HG03558 (cell line): ENCODE measurements at regions not wholly inside any gene's neighbourhood (a gene's known extent, or its start where the extent isn't known, plus 50 kb on each side); places are given as distances from the start of the nearest gene placed in this dataset.
"Not testable (repeated sequence)": the region's sequence is repeated elsewhere in the genome, so short reads cannot be mapped to it uniquely, and the experiment has no call there.

ENCODE experiments used
- ATAC-seq: cut with Tn5 transposase; IDR thresholded peaks from one replicate; pipeline ENCODE4 v1.9.1; 2021; ENCODE audit warnings: moderate number of reproducible peaks; ENCODE audit not compliant: unreplicated experiment; ENCODE audit errors: extremely low read depth

DNA sequence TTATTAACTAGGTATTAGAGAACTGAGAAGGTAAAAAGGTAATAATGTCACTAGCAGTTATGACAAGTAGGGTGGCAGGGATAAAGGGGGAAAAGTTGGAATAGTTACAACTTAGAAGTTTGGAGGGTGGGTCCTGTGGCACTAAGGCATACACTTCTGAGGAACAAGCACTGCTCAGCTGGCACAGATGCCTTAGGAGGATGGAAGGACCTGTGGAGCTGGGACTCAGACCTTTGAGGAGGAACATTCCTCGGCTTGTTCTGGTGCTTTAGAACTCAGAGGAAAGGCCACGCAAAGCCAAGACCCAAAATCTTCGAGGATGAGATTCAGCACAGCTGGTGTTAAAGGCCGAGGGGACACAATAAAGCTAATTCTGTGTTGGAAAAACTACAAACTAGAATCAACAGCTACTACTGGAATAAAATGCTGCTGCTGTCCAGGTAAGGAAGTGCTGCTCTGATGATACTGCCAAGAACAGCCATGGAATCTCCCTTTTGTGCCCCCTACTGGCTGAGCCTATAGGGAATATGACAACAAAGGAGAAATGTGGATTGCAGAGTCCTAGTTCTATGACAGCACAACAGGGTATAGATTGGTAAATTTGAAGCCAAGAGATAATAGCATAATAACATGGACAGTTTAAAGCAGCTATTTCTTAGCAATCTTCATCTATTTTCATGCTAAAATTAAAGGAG, 126.7 kb downstream of the SLC25A46 start:
- no peak for ATAC-seq

GRCh38 chr5:110869927-110870326, 131.1 kb downstream of the SLC25A46 start:
- no peak for ATAC-seq

DNA sequence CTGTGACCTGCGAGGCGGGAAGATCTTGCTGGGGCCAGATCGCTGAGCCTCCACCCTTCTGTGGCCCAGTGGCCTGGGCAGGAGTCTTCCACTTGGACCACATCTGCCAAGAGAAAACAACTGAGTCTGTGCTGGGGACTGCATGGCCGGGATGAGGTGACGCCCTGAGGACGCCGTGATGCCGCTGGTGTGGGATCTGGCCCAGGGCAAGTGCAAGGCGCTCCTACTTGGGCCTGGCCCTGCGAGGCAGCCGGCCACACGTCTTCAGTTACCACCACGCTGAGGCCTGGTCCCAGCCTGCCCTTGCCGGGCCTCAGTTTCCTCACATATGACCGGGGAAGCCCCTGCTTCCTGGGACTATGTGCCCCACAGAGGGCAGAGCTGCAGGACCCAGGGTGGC, 133.4 kb downstream of the SLC25A46 start:
- no peak for ATAC-seq

GRCh38 chr5:110872963-110873362, 134.2 kb downstream of the SLC25A46 start:
- no peak for ATAC-seq

DNA sequence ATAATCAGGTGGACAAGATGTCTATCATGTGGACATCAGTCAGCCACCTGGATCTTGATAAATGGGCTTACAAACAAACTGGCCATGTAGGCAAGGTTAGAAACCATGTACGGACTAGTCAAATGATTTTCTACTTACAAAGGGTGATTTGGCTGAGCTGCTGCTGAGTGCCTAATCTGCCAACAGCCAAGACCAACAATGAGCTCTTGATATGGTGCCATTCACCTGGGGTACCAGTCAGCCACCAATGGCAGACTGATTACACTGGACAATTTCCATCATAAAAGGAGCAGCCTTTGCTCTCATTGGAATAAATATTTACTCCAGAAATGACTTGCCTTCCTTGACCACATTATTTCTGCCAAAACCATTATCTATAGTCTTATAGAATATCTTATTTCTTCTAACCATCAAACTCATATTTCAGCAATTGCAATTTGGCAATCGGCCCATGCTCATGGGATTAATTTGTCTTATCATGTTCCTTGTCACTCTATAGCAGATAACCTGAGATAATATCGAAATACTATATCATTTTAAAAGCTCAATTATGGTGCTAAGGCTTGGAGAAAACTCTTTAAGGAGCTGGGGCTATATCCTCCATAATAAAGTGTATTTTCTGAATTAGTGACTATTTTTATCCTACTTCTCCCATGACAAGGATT, 135.1 kb downstream of the SLC25A46 start:
- no peak for ATAC-seq

GRCh38 chr5:110875115-110875514, 136.3 kb downstream of the SLC25A46 start:
- not testable (repeated sequence) for ATAC-seq

DNA sequence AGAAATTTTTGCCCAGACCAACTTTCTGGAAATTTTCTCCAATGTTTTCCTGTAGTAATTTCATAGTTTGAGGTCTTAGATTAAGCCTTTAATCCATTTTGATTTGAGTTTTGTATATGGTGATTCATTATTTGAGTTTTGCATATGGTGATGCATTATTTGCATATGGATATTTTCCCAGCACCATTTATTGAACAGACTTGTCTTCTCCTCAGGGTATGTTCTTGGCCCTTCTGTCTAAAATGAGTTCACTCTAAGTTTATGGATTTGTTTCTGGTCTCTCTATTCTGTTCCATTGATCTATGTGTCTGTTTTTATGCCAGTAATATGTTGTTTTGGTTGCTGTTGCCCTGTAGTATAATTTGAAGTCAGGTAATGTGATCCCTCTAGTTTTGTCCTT, 139.3 kb downstream of the SLC25A46 start:
- ATAC-seq: no peak

DNA sequence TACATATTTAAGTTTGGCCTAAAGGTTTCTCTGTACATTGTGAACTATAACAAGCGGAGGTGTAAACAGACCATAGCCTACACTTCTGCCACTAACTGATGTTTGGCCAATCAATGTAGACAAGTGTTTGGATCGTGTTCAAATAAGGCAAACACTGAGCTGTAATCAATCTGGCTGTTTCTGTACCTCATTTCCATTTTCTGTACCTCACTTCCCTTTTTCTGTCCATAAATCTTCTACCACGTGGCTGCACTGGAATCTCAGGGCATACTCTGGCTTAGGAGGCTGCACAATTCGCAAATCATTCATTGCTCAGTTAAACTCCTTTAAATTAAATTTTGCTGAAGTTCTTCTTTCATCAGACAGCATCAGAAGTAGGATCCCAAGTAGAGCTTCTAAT, 140.9 kb downstream of the SLC25A46 start:
- no peak for ATAC-seq

DNA sequence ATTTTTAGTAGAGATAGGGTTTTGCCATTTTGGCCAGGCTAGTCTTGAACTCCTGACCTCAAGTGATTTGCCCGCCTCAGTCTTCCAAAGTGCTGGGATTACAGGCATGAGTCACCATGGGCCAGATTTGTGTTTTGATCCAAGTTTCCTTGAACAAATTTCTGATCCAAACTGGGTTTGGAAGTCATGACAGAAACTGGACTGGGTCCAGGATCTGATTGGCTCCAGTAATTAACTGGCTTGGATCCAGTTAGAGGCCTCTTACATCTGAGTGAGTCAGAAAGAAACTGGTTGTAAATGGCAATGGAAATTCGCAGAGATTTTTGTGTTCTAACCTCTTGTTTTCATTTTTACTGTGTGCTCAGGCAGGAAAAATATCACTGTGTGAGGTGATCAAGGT, 141.6 kb downstream of the SLC25A46 start:
- no peak for ATAC-seq

DNA sequence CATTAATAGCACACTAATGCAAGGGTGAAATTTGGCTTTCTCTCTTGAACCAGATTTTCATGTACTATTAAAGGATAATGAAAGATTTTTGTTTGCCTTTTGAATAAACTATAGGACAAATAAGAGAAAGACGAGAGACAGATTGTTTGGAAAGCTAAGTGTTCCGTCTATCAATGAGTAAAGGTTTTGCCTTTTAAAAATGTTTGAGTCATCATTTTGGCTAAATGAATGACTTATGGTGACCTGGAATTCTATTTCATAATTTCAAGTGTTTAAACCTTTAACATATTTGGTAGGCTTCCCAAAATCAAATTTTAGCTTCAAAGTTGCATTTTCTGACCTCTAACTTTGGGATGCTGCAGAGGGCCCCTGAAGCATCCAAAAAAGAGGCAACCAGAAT, 145.2 kb downstream of the SLC25A46 start:
- no peak for ATAC-seq

GRCh38 chr5:110887170-110887569, 148.4 kb downstream of the SLC25A46 start:
- ATAC-seq: not testable (repeated sequence)

DNA sequence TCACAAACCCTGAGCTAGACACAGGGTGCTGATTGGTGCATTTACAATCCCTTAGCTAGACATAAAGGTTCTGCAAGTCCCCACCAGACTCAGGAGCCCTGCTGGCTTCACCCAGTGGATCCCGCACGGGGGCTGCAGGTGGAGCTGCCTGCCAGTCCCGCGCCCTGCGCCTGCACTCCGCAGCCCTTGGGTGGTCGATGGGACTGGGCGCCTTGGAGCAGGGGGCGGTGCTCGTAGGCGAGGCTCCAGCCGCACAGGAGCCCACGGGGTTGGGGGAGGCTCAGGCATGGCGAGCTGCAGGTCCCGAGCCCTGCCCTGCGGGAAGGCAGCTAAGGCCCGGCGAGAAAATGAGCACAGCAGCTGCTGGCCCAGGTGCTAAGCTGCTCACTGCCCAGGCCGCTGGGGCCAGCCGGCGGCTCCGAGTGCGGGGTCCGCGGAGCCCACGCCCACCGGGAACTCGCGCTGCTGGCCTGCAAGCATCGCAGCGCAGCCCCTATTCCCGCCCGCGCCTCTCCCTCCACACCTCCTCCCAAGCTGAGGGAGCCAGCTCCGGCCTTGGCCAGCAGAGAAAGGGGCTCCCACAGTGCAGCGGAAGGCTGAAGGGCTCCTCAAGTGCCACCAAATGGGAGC, 155.2 kb downstream of the SLC25A46 start:
- ATAC-seq: not testable (repeated sequence)

- no peak for ATAC-seq
Measured at GRCh38 chr5:110894805-110895204, 156.0 kb downstream of the SLC25A46 start.

- ATAC-seq: no peak
Measured at GRCh38 chr5:110896901-110897300, 158.1 kb downstream of the SLC25A46 start.

GRCh38 chr5:110899566-110900412, 161.0 kb downstream of the SLC25A46 start:
- ATAC-seq: peak; percentile 50

GRCh38 chr5:110900829-110901228, 162.0 kb downstream of the SLC25A46 start:
- ATAC-seq: peak; percentile 32

DNA sequence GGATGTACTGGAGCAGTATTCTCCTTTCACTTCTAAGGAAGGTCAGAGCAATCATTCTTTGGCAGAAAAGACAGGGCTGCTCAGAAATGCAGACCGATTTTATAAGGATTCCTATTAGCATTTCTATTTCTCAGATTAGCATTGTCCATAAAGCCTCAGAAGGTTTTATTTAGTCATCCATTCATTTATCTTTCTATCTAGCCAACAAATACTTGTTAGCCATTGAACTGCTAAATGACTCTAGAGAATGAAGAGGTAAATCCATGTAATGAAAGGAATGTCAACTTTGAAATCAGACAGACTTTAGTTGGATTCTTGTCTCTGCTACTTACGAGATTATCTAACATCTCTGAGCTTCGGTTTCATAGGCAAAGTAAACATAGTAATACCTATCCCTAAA, 165.2 kb downstream of the SLC25A46 start:
- no peak for ATAC-seq

DNA sequence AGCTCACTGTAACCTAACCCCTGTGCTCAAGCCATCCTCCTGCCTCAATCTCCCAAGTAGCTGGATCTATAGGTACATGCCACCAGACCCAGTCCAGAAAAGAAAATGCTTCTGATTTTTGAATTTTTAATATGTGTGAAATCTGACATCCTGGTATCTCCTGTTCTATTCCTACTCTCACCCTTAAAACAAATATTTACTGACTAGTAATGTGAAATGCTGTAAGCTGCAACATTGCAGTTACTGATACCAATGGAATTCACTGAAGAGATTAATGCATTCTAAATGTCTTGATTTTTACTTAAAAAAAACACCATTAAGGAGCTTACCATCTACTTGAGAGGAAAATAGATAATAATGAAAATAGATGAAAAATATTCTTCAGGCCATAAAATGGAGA, 162.7 kb upstream of the TSLP start:
- no peak for ATAC-seq

DNA sequence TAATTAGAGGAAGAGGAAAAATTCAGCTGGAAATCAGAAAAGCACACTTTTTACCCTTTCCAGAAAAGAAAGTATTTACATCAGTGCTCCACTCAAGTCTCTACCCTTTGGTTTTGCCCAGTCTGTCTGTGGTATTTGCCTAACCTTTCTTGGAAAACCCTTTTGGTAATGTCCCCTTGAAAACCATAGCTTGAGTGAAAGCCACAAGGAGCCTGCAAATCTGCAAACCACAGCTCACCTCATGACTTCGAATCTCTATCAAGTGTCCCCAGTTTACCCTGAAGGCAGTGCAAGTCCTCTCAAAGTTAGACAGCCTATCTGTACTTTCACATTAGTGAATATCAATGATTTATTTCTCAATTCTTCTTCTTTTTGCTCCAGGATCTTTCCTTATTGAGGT, 162.1 kb upstream of the TSLP start:
- ATAC-seq: no peak

DNA sequence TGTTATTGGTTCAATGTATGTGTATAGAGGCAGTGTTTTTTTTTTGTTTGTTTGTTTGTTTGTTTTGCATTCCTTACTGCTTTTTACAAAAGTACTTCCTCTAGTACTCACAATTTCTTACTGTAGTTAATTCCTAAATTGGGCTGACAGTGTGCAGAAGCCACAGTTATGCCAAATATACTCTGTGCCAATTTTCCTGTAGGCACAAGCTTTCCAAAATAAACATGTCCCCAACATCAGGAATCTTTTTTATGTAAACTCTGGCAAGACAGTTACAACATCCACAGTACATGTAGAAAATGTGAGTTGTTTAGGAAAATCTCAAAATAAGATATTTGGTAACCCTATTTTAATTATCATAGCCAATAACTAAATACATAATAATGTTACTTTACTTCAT, 161.6 kb upstream of the TSLP start:
- ATAC-seq: no peak

GRCh38 chr5:110913221-110913620, 158.3 kb upstream of the TSLP start:
- no peak for ATAC-seq
